ENCODE measurements at regions not wholly inside any gene's neighbourhood (a gene's known extent, or its start where the extent isn't known, plus 50 kb on each side); places are given as distances from the start of the nearest gene placed in this dataset.

DNA sequence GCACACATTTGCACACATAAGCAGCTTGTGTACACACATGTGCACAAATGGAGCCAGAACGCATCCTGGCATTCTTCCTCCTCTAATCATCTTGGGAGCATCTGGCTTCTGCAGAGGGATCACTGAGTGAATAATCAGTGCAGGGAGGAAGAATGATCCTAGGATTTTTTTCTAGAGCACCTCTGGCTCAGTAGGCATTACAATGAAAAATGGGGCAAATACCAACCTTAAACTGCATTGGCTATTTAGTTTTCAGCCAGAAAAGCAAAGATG lies 205.7 kb upstream of the TCF21 start:
- TF ChIP-seq, protein P1, sequence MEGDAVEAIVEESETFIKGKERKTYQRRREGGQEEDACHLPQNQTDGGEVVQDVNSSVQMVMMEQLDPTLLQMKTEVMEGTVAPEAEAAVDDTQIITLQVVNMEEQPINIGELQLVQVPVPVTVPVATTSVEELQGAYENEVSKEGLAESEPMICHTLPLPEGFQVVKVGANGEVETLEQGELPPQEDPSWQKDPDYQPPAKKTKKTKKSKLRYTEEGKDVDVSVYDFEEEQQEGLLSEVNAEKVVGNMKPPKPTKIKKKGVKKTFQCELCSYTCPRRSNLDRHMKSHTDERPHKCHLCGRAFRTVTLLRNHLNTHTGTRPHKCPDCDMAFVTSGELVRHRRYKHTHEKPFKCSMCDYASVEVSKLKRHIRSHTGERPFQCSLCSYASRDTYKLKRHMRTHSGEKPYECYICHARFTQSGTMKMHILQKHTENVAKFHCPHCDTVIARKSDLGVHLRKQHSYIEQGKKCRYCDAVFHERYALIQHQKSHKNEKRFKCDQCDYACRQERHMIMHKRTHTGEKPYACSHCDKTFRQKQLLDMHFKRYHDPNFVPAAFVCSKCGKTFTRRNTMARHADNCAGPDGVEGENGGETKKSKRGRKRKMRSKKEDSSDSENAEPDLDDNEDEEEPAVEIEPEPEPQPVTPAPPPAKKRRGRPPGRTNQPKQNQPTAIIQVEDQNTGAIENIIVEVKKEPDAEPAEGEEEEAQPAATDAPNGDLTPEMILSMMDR (IDR thresholded peaks at IDR 0.05): no peak
- no peak for TF ChIP-seq ZFX (IDR thresholded peaks at IDR 0.05; ENCODE audit: borderline replicate concordance)
